ENCODE measurements at regions not wholly inside any gene's neighbourhood (a gene's known extent, or its start where the extent isn't known, plus 50 kb on each side); places are given as distances from the start of the nearest gene placed in this dataset.

- DNase-seq (ENCODE audit: low spot score), result peak; percentile 65
Measured at GRCh38 chrX:10021461-10022272, 54.5 kb downstream of the CLDN34 start.

GRCh38 chrX:10022273-10022541, 55.0 kb downstream of the CLDN34 start:
- DNase-seq (ENCODE audit: low spot score), result no peak

GRCh38 chrX:10022580-10023245, 55.6 kb downstream of the CLDN34 start:
- peak; percentile 83 for DNase-seq (ENCODE audit: low spot score)

DNA sequence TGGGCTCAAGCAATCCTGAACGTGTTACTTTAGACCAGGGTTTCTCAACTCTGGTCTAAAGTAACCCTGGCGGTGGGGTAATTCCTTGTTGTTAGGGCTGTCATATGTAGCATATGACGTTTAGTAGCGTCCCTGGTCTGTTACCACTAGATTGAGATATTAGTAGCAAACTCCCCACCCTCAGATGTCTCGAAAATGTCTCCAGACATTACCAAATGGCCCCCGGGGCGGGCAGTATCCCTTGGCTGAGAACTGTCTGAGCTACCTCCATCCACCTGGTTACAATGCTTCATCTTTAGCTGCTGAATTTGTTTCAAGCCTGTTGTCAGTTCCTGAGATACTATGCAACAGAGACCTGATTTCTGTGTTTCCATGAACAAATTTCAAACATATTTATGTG, 56.7 kb downstream of the CLDN34 start:
- no peak for DNase-seq (ENCODE audit: low spot score)

GRCh38 chrX:10025742-10026493, 58.8 kb downstream of the CLDN34 start:
- DNase-seq (ENCODE audit: low spot score), result no peak

- no peak for DNase-seq (ENCODE audit: low spot score)
Measured at GRCh38 chrX:10028283-10029104, 61.3 kb downstream of the CLDN34 start.

GRCh38 chrX:10030570-10030969, 63.4 kb downstream of the CLDN34 start:
- DNase-seq (ENCODE audit: low spot score), result no peak

DNA sequence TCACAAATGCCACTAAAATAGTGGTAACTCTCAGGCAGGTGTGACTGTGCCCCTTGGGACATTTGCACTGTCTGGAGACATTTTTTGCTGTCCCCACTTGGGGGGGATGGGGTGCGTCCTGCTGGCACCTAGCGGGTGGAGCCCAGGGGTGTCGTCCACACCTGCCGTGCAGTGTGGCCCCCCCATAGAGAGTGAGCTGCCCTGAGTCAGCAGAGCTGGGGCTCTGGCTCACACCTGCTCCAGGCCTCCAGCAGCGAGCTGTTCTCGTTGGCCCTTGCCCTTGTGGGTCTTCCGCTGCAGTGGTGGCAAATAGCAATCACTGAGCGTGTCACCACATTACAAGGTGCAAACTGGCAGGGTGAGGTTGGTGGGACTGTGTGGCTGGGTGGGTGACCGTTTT, 64.6 kb downstream of the CLDN34 start:
- no peak for DNase-seq (ENCODE audit: low spot score)

- DNase-seq (ENCODE audit: low spot score), result no peak
Measured at GRCh38 chrX:10032147-10032546, 65.0 kb downstream of the CLDN34 start.

GRCh38 chrX:10033375-10034007, 66.3 kb downstream of the CLDN34 start:
- DNase-seq (ENCODE audit: low spot score), result no peak

DNA sequence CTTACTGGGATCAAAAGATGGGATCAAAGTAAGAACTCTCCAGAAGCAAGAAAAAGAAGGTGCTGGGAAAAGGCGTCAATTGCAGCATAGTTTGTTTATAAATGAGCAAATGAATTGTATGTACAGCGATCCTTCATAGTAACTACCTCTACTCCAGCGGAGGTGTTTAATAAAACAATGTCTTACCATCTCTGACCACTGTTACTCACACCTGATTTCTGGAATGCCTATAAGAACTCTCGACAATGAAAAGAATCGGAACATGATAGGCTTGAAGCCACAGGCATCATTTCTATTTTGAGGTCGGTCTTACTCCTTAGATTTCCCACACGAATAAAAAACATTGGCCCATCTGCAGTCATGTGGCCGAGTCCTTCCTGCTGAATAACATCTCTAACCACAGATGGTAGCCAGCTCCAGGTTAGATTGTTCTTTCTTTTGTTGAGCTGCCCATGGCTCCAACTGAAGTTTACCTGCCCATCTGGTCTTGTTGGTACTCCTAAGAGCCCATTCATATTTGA, 67.6 kb downstream of the CLDN34 start:
- DNase-seq (ENCODE audit: low spot score), result no peak

- no peak for DNase-seq (ENCODE audit: low spot score)
Measured at GRCh38 chrX:10038585-10038984, 71.4 kb downstream of the CLDN34 start.

GRCh38 chrX:10039821-10040793, 72.9 kb downstream of the CLDN34 start:
- peak; percentile 56 for DNase-seq (ENCODE audit: low spot score)

- DNase-seq (ENCODE audit: low spot score), result no peak
Measured at GRCh38 chrX:10040961-10041360, 73.8 kb downstream of the CLDN34 start.

DNA sequence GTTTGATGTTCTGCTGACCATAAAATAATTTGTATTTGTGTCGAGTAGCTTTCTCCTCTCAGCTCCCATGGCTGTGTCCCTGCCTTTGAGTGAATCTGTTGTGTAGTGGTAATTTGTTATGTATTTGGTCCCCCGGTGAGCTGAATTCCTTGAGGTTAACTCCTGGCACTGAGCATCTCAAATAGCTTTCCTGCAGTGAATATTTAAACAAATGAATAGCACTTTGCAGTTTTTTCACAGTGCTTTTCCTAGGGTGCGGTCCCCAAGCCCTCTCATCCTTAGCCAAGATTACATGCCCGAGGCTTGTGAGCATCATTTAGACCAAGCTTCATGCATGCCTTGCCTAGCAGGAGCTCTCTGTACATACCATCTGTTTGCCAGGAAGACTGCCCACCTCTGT, 74.2 kb downstream of the CLDN34 start:
- DNase-seq (ENCODE audit: low spot score), result peak; percentile 81

GRCh38 chrX:10042055-10042454, 74.9 kb downstream of the CLDN34 start:
- DNase-seq (ENCODE audit: low spot score), result no peak

DNA sequence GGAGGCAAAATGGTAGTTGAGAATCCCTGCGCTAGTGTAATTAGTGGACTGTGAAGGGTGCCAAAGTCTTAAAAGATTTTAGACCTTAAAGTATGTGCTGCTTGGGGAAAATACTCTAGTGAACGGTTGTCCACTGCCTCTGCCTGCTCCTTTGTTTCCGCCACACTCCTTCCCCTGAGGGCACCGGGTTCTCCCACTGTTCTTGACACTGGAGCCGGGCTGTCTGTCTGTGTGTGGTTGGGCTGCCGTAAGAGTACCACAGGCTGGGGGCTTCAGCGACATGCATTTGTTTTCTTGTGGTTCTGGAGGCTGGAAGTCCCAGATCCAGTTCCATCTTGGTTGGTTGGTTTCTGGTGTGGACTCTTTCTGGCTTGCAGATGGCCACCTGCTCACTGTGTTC, 76.2 kb downstream of the CLDN34 start:
- DNase-seq (ENCODE audit: low spot score), result no peak

DNA sequence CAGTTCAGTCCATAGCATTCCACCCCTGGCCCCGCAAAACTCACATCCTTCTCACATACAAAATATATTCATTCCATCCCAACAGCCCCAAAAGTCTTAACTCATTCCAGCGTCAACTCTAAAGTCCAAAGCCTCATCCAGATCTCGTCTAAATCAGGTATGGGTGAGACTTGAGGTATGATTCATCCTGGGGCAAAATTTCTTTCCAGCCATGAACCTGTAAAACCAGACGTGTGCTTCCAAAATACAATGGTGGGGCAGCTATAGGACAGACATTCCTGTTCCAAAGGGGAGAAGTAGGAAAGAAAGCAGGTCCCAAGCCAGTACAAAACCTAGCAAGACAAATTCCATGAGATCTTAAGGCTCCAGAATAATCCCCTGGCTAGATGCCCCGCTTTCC, 76.9 kb downstream of the CLDN34 start:
- DNase-seq (ENCODE audit: low spot score), result no peak

DNA sequence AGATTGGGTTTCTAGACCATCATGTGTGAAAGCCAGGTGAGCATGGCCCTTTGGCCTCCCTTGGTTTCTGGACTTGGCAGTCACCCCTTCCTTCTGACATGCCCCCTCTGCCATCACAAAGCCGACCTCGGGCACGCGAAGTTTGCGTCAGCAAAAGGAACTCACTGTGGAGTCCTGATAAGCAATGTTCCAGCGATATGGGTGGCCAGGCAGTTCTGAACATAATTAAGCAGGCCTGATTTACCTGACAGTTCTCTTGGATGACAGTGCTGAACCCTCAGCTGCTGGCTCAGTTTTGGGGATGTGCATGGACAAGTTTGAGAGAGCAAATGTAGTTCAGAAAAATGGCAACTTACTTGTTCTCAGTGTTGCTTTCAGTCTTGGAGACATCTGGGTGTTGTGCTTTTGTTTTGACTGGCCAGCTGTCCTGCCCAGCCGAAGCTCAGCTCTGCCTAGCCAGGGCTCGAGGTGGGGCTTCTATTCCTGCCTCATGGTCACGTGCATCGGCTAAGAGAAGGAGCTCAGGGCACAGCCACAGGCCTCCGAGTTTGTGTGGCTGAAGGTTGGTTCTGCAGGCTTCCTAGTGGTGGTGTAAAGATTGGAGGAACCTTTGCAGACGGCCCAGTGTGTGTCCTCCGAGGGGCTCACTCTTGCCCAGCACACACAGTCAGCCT, 78.3 kb downstream of the CLDN34 start:
- no peak for DNase-seq (ENCODE audit: low spot score)

DNA sequence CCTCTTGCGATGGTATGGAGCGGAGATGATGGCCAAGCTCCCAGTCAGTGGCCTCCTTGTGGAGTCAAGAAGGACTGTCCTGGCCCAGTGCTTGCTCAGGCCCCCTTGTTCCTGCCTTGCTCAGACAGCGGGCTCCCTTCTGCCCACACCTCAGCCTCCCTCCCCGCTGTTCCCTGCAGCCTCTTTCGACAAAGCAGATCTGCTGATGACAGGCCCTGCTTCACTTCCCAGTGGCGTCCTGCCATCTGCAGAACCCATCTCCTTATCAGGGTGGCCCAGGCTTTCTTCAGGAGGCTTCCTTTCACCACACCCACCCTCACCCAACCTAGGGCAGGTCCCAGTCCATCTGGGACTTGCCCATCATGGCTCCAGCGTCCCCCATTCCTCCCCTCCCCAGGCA, 80.0 kb downstream of the CLDN34 start:
- DNase-seq (ENCODE audit: low spot score), result no peak
